HG03342 (cell line): ENCODE measurements at regions not wholly inside any gene's neighbourhood (a gene's known extent, or its start where the extent isn't known, plus 50 kb on each side); places are given as distances from the start of the nearest gene placed in this dataset.
"Not testable (repeated sequence)": the region's sequence is repeated elsewhere in the genome, so short reads cannot be mapped to it uniquely, and the experiment has no call there.

Experiments used
- ATAC-seq: cut with Tn5 transposase; IDR thresholded peaks from one replicate; pipeline ENCODE4 v1.9.1; 2021; ENCODE audit warnings: mild to moderate bottlenecking, moderate library complexity; ENCODE audit not compliant: unreplicated experiment

DNA sequence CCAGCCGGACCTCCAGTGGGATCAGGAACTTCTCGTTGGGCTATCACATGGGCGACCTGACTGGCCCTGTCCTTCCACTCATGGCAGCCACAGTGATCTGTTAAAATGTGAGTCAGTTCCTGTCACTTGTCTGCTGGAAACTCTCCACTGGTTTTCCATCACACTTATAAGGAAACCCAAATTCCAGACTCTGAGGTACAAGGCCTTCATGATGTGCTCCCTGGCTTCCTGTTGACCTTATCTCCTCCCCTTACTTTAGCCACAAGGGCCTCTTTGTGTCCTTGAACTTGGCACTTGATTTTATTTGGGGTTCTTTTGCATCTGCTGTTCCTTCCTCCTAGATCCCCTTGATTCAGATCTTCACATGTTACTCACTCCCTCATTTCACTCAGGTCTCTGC lies 96.8 kb downstream of the TENT5C start:
- no peak for ATAC-seq

DNA sequence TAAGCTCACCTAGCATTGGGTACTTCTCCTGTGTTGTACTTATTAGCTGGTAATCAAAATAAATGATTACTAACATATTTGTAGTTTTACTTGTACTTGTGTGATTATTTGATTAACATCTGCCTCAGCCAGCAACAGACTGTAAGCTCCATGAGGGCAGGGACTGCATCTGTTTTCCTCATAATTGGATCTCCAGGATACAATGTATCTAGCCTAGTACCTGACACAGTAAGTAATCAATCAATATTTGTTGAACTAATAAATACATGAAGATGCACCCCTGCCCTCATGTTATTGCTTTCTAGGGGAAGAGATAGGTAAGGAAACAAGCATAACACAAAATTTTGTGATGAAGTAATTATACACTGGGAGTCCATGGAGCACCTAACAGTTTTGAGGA lies 101.5 kb downstream of the TENT5C start:
- no peak for ATAC-seq

DNA sequence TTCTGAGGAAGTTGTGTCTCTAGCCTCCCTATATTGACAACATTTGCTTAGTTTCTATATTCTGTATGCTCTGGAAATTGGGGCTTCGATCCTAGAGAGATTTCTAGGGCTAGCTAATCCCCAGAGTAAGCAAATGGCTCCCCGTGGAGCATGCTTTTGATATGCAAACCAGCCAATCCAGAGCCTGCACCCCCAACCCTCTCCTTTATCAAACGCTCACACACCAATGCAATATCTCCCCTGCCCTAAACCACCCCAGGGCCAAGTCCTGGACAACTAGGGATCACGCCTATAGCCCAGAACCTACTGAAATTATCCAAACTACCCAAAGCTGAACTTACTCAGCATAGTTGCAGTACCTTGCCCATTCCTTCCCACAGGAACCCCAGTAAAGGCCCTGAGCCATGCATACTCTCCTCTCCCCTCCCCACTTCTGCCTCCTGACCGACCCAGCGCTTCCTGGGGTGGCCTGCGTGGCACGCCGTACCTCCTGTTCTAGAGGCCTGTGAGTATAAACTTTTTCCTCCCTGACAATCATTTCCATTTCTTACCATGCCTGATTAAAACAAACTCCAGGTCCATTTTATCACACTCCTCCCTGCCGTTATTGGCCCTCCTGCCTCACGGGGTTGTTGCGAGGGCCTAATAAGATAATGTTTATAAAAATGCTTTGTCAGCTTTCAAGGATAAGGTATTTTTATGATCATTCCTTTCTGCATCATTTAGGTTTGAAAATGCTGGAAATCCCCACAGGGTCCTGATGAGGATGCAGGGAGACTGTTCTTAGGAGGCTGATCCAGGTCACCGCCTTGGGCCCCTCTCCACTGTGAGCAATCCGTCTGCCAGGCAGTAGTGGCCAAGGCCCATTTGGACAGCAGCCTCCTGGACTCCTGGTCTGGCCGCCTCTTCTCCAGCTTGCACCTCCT lies 102.7 kb downstream of the TENT5C start:
- ATAC-seq, result no peak

DNA sequence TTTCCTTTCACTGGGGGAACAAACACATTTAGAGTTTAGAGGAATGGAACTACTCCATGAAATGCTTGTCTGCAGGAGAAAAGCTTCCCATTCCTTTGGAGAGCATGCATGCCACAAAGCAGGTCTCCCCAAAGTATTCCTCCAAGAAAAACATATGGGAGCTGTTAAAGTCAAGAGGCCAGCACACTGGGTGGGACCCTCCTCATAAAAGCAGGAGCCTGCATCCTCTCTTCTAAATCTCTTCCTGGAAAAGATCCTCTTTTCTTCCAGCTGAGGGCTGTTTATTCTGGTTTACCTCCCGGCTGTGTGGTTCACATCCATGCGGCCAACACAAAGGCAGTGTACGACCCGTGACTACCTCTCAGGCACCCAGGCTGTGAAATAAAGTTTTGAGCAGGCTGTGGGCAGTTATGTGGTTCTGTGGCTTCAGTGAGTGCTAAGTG lies 103.4 kb downstream of the TENT5C start:
- ATAC-seq, result no peak

DNA sequence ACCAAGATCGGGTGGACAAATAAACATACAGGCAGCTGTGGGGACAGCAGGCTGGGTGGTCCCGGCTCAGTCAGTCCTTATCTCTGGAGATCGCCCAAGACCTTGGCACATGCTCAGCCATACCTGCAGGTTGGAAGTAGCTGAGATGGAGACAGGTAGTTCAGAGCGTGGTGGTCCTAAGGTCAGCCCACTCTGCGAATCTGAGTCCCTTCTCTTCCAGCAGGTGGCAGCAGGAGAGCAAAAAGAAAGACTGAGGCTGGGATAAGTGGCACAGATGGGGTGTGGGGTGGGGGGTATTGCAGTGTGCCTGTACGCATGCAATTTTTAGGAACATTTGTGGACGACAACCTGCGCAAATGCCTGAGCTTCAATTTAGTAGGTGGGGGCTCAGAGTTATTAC lies 104.9 kb downstream of the TENT5C start:
- no peak for ATAC-seq

DNA sequence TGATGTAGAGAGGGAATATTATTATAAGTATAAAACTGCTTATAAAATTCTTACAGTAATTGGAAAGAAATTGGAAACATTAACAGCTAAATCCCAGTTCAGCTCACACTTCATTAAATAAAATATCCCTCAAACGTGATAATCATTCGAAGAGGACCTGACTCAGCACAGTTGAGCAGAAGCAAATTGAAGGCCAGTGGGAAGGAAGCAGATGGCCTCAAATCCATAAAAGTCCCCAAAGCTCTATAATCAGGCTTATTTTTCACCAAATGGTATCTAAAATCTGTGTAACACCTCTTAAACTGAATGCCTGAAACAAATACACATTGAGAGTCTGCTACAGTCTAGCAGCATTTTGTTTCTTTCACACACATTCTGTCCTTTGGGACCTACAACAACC lies 106.8 kb downstream of the TENT5C start:
- ATAC-seq, result no peak

DNA sequence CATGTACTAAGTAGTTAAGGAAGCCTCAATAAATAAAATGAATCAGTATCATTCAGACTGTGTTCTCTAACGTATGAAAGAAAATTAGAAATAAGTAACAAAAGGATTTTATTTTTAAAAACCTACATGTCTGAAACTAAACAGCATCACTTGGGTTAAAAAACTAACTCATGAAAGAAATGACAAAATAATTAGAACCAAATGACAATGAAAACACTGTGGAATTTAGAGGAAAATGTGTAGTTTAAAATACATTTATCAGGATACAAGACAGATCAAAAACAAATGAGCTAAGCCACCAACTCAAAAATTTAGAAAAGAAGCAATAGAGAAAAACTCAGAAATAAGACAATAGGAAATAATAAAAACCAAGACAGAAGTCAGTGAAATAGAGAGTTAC lies 108.7 kb downstream of the TENT5C start:
- no peak for ATAC-seq

DNA sequence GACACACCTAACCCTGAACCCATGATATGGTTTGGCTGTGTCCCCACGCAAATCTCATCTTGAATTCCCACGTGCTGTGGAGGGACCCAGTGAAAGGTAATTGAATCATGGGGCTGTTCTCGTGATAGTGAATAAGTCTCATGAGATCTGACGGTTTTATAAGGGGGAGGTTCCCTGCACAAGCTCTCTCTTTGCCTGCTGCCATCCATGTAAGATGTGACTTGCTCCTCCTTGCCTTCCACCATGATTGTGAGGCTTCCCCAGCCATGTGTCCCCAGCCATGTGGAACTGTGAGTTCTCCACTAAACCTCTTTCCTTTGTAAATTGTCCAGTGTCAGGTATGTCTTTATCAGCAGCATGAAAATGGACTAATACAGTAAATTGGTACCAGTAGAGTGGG lies 110.2 kb downstream of the TENT5C start:
- ATAC-seq, result not testable (repeated sequence)

DNA sequence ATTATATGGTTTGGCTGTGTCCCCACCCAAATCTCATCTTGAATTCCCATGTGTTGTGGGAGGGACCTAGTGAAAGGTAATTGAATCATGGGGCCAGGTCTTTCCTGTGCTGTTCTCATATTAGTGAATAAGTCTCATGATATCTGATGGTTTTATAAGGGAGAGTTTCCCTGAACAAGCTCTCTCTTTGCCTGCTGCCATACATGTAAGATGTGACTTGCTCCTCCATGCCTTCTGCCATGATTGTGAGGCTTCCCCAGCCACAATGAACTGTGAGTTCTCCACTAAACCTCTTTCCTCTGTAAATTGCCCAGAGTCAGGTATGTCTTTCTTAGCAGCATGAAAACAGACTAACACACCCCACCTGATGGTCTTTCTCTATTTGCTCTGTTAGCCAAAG lies 112.1 kb downstream of the TENT5C start:
- not testable (repeated sequence) for ATAC-seq

DNA sequence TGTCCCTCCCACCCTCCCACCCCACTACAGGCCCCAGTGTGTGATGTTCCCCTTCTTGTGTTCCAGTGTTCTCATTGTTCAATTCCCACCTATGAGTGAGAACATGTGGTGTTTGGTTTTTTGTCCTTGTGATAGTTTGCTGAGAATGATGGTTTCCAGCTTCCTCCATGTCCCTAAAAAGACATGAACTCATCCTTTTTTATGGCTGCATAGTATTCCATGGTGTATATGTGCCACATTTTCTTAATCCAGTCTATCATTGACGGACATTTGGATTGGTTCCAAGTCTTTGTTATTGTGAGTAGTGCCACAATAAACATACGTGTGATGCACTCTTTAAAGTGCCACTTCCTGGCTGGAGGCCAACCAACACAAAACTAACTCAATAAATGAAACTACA lies 112.7 kb downstream of the TENT5C start:
- not testable (repeated sequence) for ATAC-seq

DNA sequence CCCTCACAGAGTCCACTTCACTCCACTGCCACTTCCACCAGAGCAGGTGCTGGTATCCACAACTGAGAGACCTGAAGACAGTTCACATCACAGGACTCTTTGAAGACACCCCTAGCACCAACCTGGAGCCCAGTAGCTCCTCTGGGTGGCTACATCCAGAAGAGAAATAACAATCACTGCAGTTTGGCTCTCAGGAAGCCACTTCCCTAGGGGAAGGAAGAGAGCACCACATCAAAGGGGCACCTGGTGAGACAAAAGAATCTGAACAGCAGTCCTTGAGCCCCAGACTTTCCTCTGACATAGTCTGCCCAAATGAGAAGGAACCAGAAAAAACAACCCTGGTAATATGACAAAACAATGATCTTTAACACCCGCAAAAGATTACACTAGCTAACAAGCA lies 113.2 kb downstream of the TENT5C start:
- ATAC-seq, result no peak

DNA sequence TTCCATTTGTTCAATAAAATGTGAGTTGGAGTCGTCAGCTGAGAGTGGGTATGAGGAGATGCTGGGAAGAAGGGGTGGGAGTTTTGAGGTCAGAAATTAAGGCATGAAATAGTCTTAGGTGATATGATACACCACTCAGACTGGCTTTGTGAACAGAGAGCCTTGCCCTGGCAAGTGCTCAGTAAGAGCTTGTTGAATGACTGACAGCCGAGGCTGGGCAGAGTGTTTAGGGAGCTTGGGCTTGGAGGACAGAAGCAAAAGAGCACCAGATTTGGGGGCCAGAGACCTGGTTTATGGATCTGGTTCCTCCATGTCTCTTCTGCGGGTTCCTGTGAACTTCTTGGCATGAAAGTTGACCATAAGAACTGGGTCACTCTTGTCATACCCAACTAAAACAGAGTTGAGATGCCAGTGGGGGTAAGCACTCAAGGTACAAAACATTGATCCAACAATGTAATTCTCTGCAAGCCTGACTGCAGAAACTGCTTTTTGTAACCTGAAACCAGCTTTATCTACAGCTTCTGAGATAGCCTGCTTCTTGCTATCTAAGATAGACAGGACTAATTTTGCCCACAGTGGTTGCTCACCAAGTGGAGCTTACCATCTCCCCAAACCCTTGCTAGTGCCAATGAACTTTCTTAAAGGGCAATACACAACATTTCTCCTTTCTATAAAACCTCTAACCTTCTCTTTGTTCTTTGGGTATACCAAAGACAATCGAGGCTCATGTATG lies 126.4 kb downstream of the TENT5C start:
- ATAC-seq, result no peak

DNA sequence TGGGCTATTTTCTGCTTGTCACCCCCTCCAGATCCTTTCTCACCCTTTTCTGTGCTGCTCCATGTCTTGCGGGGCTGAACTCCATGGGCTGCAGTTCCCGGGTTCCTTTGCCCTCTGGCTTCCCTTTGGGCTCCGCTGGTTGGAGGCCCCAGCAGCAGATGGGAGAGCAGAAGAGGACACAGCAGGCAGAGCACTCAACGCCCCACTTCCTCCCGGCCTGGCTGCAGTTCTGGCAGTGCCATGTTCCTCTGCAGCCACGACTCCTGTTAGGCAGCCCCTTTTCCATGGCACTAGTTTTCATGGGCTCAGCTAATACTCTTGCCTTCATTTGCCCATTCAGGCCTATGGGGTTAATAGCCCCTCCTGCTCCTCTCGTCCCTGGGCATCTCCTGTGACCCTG lies 127.1 kb downstream of the TENT5C start:
- no peak for ATAC-seq

DNA sequence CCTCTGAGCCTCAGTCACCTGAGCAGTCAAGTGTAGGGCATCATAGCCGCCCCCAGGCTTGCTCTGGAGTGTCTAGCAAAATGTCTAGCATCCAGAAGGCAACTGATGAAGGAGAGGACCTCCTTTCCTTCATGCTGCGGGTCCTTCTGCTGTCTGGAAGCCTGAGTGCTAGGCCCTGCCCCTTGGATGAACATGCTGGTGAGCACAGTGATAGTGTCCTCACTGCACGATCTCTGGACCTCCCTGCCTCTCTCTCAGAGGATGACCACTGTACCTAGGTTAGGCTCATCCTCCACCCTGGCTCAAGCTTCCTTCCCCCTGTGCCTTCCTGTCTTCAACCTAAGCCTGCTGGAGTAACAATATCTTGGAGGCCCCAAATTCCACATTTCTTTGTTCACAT lies 128.6 kb downstream of the TENT5C start:
- ATAC-seq, result no peak

DNA sequence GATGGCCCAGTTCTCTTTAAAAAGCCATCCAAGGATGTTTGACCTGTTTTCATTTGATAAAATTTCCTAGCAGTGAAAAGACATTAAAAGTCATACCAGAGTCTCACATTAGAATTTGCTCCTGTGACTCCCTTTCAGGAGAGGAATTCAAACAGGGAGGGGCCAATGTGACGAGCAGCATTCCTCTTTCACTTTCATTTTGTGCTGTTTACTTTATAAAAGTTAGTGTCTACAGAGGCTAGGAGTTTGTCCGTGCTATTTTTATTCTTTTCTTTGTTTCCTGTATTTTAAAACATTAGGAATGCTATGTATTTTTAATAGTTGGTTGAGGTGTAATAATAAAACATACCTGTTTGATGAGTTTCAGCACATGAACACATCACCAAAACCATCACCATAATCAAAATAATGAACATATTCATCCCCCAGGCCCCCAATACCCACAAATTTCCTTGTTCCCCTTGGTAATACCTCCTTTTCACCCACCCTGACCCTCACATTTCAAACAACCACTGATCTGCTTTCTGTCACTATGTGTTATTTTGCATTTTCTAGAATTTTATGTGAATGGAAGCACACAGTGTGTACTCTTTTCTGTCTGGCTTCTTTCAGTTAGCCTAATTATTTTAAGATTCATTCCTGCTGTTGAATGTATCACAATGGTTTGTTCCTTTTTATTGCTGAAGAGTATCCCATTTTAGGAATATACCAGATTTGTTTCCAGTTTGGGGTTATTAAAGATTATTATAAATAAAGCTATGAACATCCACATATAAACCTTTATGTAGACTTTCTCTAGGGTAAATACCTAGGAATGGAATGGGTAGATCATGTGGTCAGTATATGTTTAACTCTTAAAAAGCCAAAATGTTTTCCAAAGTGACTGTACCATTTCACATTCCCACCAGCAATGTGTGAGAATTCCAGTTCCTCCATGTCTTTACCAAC lies 129.5 kb downstream of the TENT5C start:
- no peak for ATAC-seq

DNA sequence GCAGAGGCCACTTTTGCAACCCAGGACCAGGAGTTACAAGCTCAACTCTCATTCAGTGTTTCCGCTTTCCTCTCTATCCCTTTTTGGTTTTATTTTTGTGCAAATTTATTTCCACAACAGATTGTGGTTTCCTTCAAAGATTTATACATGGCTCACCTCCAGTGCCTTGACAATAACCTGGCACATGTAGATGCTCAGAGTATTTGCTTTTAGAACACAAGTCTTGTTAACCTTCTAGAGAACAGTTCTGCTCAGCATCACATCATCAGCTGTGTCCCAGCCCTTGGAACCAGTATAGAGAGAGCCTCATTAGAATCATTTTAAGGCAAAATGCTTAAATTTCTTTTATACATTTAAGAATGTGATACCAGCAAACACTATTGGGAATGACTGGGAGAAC lies 133.7 kb downstream of the TENT5C start:
- ATAC-seq, result no peak

DNA sequence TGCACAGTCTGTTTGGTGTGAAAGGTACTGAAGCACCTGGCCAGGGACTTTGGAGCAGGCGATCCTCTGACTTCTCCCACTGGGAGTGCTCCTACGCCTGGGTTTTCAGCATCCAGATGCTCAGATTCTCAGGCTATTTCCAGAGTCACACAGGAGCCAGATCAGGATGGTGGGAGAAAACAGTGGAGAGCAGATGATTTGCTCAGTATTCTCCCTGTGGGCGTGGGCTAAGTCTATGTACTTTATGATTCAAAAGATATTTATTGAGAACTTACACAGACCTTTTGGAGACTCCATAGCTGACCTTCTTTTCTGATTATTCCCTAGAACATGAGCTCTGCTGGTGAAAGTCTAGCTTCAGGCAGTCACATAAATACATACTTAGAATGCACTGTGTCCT lies 134.6 kb downstream of the TENT5C start:
- no peak for ATAC-seq

DNA sequence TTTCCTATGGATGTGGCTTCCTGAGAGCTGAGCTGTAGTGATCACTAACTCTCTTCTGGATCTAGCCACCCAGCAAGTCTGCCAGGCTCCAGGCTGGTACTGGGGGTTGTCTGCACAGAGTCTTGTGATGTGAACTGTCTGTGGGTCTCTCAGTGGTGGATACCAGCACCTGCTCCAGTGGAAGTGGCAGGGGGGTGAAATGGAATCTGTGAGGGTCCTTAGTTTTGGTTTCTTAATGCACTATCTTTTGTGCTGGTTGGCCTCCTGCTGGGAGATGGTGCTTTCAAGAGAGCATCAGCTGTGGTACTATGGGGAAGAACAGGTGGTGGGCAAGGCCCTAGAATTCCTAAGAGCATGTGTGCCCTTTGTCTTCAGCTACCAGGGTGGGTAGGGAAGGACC lies 140.7 kb downstream of the TENT5C start:
- not testable (repeated sequence) for ATAC-seq

DNA sequence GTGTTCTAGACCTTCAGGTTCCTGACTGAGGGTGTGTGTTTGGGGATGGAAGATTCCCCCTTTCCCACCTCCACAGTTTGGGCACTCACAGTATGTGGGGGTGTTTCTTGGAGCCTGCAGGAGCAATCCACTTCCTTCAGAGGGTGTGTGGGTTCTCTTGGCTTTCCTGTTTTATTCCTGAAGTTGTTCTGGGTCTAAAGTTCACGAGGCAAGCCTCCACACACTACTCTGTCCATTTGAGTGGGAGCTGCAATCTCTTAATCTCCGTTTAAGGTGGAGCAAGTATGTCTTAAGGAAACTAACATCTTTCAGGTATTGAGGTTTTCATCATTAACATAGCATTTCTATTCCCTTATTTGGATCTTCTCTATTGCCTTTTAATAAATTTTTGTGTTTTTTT lies 141.8 kb downstream of the TENT5C start:
- no peak for ATAC-seq

DNA sequence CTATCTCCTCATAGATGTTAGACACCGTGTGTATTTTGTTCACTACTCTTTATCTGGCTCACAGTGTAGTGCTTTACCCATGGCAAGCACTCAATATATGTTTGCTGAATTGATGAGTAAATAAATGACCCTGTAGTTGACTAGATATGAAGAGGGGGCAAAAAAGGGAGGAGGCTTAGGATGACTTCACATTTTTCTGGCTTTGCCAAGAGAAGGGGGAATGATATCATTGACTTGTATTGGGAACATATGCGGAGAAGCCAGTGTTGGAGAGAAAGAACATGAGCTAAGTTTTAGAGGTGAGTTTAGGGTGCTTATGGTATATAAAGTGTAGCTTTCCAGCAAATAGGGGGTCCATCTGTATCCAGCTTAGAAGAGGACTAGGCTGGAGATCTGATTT lies 145.5 kb downstream of the TENT5C start:
- no peak for ATAC-seq

DNA sequence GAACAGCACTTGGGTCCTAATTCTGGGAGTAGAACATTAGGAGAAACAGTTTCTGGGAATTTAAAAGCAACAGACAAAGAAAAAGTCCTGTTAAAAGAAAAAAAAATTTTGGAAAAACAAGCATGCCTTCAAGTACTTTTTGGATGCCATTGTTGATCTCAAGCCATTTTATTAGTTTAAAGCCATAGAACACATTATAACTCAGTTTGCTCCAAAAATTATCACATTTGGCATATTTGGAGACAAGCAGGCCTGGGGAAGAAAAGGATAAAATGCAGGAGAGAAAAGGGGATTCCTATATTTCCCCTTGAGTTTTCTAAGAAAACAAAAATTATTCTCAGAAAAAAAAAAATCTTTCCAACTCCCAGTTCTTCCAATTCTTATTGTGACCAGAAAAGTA lies 146.8 kb downstream of the TENT5C start:
- ATAC-seq, result no peak
